IMR-90 (cell line): ENCODE measurements at regions not wholly inside any gene's neighbourhood (a gene's known extent, or its start where the extent isn't known, plus 50 kb on each side); places are given as distances from the start of the nearest gene placed in this dataset. TPM values are rescaled to one million over a fixed set of nuclear protein-coding genes. Genes with fewer than 3 reads are reported as not detected.

Experiments used
- microRNA-seq, 2 experiments: library from miRNA; stranded (forward) in 1 of 2; unstranded in 1 of 2; fragments of 10-50 nt in 1 of 2; fragments of <30 nt in 1 of 2; gene quantifications in 1 of 2; microRNA quantifications in 1 of 2; one replicate each; pipeline versions ENCODE3 to v1.1.0; 2013 to 2020; ENCODE audit not compliant: insufficient read depth in 1 of 2, insufficient read length in 1 of 2, unreplicated experiment in 1 of 2
- small RNA-seq, 5 experiments: library from RNA; depleted of rRNA; stranded (forward); fragments of <200 nt; gene quantifications; one replicate each; pipeline ENCODE3, GENCODE V24; 2012

Small RNA genes lying in the stretch of these regions (microRNA-seq; reads per million reads assigned to microRNA genes)
- gene AC107297.1 (ENCODE audit: insufficient read depth, insufficient read length): not detected
- not detected for gene RF00066 (ENCODE audit: insufficient read depth, insufficient read length)

Small RNA genes lying in the stretch of these regions (small RNA-seq; reads per million reads assigned to genes)
- gene AC107297.1: 0 reads per million in 5 experiments
- gene RF00066: 0 reads per million in 5 experiments
